Activated CD8-positive, alpha-beta memory T cell treated with anti-CD3 and anti-CD28 coated beads, Interleukin-2, amount 10 ng/mL, durations not matched to agents 7 days and 5 days (primary cell): ENCODE measurements at regions not wholly inside any gene's neighbourhood (a gene's known extent, or its start where the extent isn't known, plus 50 kb on each side); places are given as distances from the start of the nearest gene placed in this dataset.
"Not testable (repeated sequence)": the region's sequence is repeated elsewhere in the genome, so short reads cannot be mapped to it uniquely, and the experiment has no call there.

ENCODE experiments used
- ATAC-seq: fragments of 150-1000 bp; cut with Tn5 transposase; one replicate; pipeline ENCODE4 v1.10.0; 2021; ENCODE audit warnings: moderate library complexity
- CTCF ChIA-PET: fragments of 350-600 bp; sonication (Branson Sonifier 250); formaldehyde crosslinking; loops from one replicate; lab custom pipeline; 2021; ENCODE audit warnings: antibody characterized with exemption; lab: Charles Lee
- DNase-seq: peaks from one replicate; pipeline ENCODE4 v3.0.0-alpha.2; 2020
- H3K27ac Mint-ChIP-seq: one replicate; pipeline ENCODE4 v1.8.0; 2021; ENCODE audit warnings: mild to moderate bottlenecking, mixed read lengths
- H3K27me3 Mint-ChIP-seq: one replicate; pipeline ENCODE4 v1.8.0; 2021; ENCODE audit warnings: mixed read lengths
- H3K36me3 Mint-ChIP-seq: one replicate; pipeline ENCODE4 v1.8.0; 2021; ENCODE audit warnings: mild to moderate bottlenecking, mixed read lengths
- H3K4me1 Mint-ChIP-seq: one replicate; pipeline ENCODE4 v1.8.0; 2021; ENCODE audit warnings: mixed read lengths
- H3K4me3 Mint-ChIP-seq: one replicate; pipeline ENCODE4 v1.8.0; 2021; ENCODE audit warnings: mild to moderate bottlenecking, moderate library complexity, mixed read lengths
- H3K9me3 Mint-ChIP-seq: one replicate; pipeline ENCODE4 v1.8.0; 2022; ENCODE audit warnings: low read depth, mixed read lengths

GRCh38 chr7:138169441-138169851 lies 93.2 kb downstream of the AKR1D1 start:
- Mint-ChIP-seq H3K27ac (no peak overlapping the region), H3K4me1 (peaks cover 16% of the 10 kb centered on the region), H3K9me3 (peaks cover 8% of the 10 kb centered on the region), H3K4me3 (no peak overlapping the region), H3K36me3 (peaks cover 10% of the 10 kb centered on the region), H3K27me3 (peaks cover 44% of the 10 kb centered on the region)
- CTCF ChIA-PET = interaction anchor here (1.4 kb wide), 1 partner anchor 569 kb away, joined by 3 read pairs; no protein-coding TSS in a partner anchor
- DNase-seq (no peak), ATAC-seq (no peak)

DNA sequence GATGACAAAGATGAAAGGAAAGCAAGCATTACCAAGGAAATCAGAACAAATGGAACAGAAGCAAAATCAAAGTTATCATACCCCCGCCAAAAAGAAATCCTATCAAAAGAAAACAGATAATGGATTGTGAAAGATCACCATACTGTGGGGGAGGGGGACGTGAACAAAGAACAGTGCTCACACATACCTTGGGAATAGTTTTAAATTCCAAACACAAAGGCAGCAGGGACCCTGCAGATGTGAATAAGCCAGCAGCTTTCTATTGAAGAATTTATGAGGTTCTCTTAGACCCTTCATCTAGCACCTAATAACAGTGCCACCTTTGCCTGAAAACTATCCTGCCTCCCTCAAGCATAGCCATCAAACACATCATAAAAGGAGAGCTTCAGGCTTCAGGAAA lies 94.0 kb downstream of the AKR1D1 start:
- Mint-ChIP-seq H3K4me3 (no peak overlapping the region), H3K4me1 (peaks cover 16% of the 10 kb centered on the region), H3K27ac (no peak overlapping the region), H3K36me3 (peaks cover 3% of the 10 kb centered on the region), H3K27me3 (peaks cover 47% of the 10 kb centered on the region), H3K9me3 (peaks cover 2% of the 10 kb centered on the region)
- DNase-seq (no peak), ATAC-seq (no peak)
- CTCF ChIA-PET = interaction anchor here (1.4 to 1.9 kb wide), 2 partner anchors 8 to 569 kb away, joined by 11 to 12 read pairs; no protein-coding TSS in a partner anchor

DNA sequence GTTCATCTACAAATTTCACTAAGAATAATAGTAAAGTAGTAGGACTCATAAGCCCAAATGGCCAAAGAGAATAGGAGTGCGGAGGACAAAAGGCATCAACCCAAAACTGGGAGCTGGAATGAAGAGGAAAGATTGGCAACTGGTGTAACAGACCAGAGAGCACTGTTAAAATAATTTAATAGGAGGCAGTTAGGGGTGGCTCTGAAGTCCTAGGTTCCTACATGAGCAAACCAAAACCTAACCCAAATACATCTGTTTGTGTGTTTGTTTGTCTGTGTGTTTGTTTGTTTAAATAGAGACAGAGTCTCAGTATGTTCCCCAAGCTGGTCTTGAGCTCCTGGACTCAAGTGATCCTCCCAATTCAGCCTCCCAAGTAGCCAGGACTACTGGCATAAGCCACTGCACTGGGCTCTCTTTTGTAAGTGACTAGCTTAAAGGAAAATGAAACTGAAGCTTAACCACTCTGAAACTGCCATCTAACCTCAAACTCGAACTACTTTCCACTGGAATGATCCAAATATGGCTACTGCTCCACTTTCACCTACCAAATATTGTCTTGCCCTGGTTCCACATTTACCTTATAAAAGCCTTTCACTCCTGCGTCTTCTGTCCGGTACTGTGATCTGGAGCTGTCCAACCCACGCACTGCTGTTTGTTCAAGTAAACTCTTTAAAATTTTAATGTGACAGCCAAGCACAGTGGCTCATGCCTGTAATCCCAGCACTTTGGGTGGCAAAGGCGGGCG lies 94.9 kb downstream of the AKR1D1 start:
- peaks cover 3% of the 10 kb centered on the region for H3K36me3 Mint-ChIP-seq
- CTCF ChIA-PET = interaction anchor here (1.2 to 1.9 kb wide), 3 partner anchors 9 to 568 kb away, joined by 3 to 12 read pairs (median 11); no protein-coding TSS in a partner anchor
- peak overlapping the region; percentile 39 for H3K27ac Mint-ChIP-seq
- peaks cover 49% of the 10 kb centered on the region for H3K27me3 Mint-ChIP-seq
- peaks cover 16% of the 10 kb centered on the region for H3K4me1 Mint-ChIP-seq
- no peak overlapping the region for H3K4me3 Mint-ChIP-seq
- peaks cover 2% of the 10 kb centered on the region for H3K9me3 Mint-ChIP-seq
- peak; percentile 85 for ATAC-seq
- peak; percentile 40 for DNase-seq

DNA sequence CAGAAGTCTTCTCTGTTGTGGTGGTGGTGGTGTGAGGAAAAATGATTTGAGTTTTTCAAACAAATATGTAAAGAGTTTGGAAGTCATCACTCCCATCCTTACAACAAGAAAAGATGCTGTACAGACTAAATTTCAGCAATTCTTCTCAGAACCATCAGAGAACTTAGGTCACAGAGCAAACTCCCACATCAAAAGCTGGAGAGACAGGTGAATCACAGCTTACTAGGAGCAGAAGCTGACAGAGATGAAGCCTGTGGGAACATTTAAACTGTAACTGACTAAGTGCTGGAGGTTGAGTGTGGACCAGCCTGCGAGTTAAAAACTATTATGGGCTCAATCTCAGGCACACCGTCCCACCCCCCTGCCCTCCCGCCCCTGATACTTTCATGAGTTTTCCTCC lies 97.3 kb downstream of the AKR1D1 start:
- CTCF ChIA-PET = no interaction called here
- Mint-ChIP-seq H3K36me3 (peaks cover 3% of the 10 kb centered on the region), H3K9me3 (no peaks in the 10 kb centered on the region), H3K4me1 (peaks cover 16% of the 10 kb centered on the region), H3K27me3 (peaks cover 43% of the 10 kb centered on the region), H3K4me3 (no peak overlapping the region), H3K27ac (no peak overlapping the region)
- DNase-seq (no peak), ATAC-seq (no peak)

DNA sequence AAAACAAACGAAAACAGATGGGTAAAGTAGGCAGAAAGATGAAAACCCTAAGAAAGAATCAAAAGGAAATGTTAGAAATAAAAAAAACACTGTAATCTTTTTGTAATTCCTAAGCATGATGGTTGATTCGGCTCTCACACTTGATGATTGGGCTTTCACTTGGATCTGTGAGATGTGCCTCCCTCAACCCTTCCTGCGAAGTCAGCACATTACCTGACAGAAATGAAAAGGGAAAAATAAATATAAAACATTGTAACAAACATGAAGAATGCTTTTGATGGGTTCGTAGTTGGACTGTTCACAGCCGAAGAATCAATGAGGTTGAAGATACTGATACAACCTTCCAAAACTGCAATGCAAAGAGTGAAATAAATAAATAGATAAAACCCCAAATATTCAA lies 99.8 kb downstream of the AKR1D1 start:
- no peak for ATAC-seq
- no peak for DNase-seq
- peaks cover 24% of the 10 kb centered on the region for H3K27me3 Mint-ChIP-seq
- H3K4me1 Mint-ChIP-seq = peaks cover 5% of the 10 kb centered on the region
- H3K36me3 Mint-ChIP-seq = peaks cover 1% of the 10 kb centered on the region
- H3K27ac Mint-ChIP-seq = no peak overlapping the region
- H3K4me3 Mint-ChIP-seq = no peak overlapping the region
- H3K9me3 Mint-ChIP-seq = no peaks in the 10 kb centered on the region
- CTCF ChIA-PET = no interaction called here

DNA sequence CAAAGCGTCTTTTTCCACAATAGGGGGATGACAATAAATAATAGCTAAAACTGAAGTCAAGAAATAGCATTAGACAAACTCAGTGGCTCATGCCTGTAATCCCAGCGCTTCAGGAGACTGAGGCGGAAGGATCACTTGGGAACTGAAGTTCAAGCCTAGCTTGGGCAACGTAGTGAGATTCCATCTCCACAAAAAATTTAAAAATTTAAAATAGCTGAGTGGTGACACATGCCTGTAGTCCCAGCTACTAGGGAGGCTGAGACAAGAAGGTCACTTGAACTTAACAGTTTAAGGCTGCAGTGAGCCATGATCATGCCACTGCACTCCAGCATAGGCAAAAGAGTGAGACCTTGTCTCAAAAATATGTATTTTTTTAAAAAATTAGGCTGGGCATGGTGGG lies 107.9 kb downstream of the AKR1D1 start:
- H3K9me3 Mint-ChIP-seq = peaks cover 6% of the 10 kb centered on the region
- H3K27me3 Mint-ChIP-seq = peaks cover 5% of the 10 kb centered on the region
- DNase-seq (no peak), ATAC-seq (no peak)
- H3K27ac Mint-ChIP-seq = no peak overlapping the region
- CTCF ChIA-PET = no interaction called here
- H3K4me3 Mint-ChIP-seq = no peak overlapping the region
- no peaks in the 10 kb centered on the region for H3K4me1 Mint-ChIP-seq
- H3K36me3 Mint-ChIP-seq = peaks cover 2% of the 10 kb centered on the region

DNA sequence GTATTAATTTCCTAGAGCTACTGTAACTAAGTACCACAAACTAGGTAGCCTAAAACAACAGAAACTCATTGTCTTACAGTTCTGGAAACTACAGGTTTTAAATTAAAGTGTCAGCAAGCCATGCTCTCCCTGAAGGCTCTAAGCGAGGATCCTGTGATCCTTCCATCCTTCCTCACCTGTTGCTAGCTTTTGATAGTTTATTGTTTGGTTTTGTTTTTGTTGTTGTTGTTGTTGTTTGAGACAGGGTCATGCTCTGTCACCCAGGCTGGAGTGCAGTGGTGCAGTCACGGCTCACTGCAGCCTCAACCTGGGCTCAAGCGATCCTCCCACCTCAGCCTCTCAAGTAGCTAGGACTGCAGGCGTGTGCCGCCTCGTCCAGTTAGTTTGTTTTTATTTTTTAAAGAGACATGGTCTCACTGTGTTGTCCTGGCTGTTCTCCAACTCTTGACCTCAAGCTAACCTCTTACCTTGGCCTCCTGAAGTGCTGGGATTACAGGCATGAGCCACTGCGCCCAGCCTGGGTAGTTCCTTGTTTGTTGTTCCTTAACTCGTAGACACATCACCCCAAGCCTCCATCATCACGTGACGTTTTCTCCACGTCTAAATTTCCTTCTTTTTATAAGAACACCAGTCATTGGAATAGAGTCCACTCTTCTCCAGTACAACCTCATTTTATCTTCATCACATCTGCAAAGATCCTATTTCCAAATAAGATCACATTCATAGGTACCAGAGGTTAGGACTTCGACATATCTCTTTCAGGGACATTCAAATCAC lies 109.1 kb downstream of the AKR1D1 start:
- ATAC-seq = no peak
- CTCF ChIA-PET = no interaction called here
- no peak overlapping the region for H3K27ac Mint-ChIP-seq
- no peak for DNase-seq
- H3K27me3 Mint-ChIP-seq = peaks cover 5% of the 10 kb centered on the region
- H3K36me3 Mint-ChIP-seq = peaks cover 2% of the 10 kb centered on the region
- no peaks in the 10 kb centered on the region for H3K4me1 Mint-ChIP-seq
- no peak overlapping the region for H3K4me3 Mint-ChIP-seq
- peaks cover 6% of the 10 kb centered on the region for H3K9me3 Mint-ChIP-seq

GRCh38 chr7:138186951-138187351 lies 110.7 kb downstream of the AKR1D1 start:
- DNase-seq (no peak), ATAC-seq (no peak)
- CTCF ChIA-PET = no interaction called here

GRCh38 chr7:138188290-138188858 lies 112.1 kb downstream of the AKR1D1 start:
- no peaks in the 10 kb centered on the region for H3K4me1 Mint-ChIP-seq
- H3K27me3 Mint-ChIP-seq = peaks cover 2% of the 10 kb centered on the region
- H3K4me3 Mint-ChIP-seq = no peak overlapping the region
- CTCF ChIA-PET = no interaction called here
- no peak for ATAC-seq
- H3K9me3 Mint-ChIP-seq = peaks cover 3% of the 10 kb centered on the region
- peaks cover 2% of the 10 kb centered on the region for H3K36me3 Mint-ChIP-seq
- no peak overlapping the region for H3K27ac Mint-ChIP-seq
- DNase-seq = no peak

More at GRCh38 chr7:138186951-138187351, 110.7 kb downstream of the AKR1D1 start:
- H3K4me3 Mint-ChIP-seq = no peak overlapping the region
- no peaks in the 10 kb centered on the region for H3K4me1 Mint-ChIP-seq
- H3K27me3 Mint-ChIP-seq = peaks cover 5% of the 10 kb centered on the region
- peaks cover 6% of the 10 kb centered on the region for H3K9me3 Mint-ChIP-seq
- H3K27ac Mint-ChIP-seq = no peak overlapping the region
- H3K36me3 Mint-ChIP-seq = peaks cover 2% of the 10 kb centered on the region

DNA sequence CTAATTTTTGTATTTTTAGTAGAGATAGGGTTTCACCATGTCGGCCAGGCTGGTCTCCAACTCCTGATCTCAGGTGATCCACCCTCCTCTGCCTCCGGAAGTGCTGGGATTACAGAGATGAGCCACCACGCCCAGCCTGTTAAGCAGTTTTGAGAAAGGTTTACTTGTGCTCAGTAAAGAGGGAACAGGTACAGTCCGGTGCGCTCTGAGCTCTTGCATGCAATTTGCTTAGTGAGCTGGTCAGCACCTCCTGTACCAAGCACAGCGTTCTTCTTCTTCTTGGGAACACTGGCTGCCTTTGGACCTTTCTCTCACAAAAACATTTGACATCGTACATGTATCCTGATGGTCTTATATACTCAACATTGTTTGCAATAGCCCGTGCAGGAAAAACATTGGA lies 118.3 kb downstream of the AKR1D1 start:
- no peak for ATAC-seq
- CTCF ChIA-PET = no interaction called here
- no peak for DNase-seq
- H3K9me3 Mint-ChIP-seq = no peaks in the 10 kb centered on the region
- no peaks in the 10 kb centered on the region for H3K36me3 Mint-ChIP-seq
- no peaks in the 10 kb centered on the region for H3K4me1 Mint-ChIP-seq
- peaks cover 4% of the 10 kb centered on the region for H3K27me3 Mint-ChIP-seq
- H3K4me3 Mint-ChIP-seq = no peak overlapping the region
- H3K27ac Mint-ChIP-seq = no peak overlapping the region

GRCh38 chr7:138195151-138195571 lies 118.9 kb downstream of the AKR1D1 start:
- H3K4me1 Mint-ChIP-seq = no peaks in the 10 kb centered on the region
- CTCF ChIA-PET = no interaction called here
- H3K27me3 Mint-ChIP-seq = peaks cover 4% of the 10 kb centered on the region
- no peaks in the 10 kb centered on the region for H3K36me3 Mint-ChIP-seq
- DNase-seq (no peak), ATAC-seq (no peak)
- no peaks in the 10 kb centered on the region for H3K9me3 Mint-ChIP-seq
- H3K27ac Mint-ChIP-seq = no peak overlapping the region
- no peak overlapping the region for H3K4me3 Mint-ChIP-seq

GRCh38 chr7:138196503-138196946 lies 120.3 kb downstream of the AKR1D1 start:
- not testable (repeated sequence) for ATAC-seq, H3K4me3 Mint-ChIP-seq

More at GRCh38 chr7:138196503-138196946, 120.3 kb downstream of the AKR1D1 start:
- H3K4me1 Mint-ChIP-seq, DNase-seq, H3K27me3 Mint-ChIP-seq, CTCF ChIA-PET, H3K36me3 Mint-ChIP-seq, H3K9me3 Mint-ChIP-seq, H3K27ac Mint-ChIP-seq: not testable (repeated sequence)
